Hematopoietic multipotent progenitor cell treated with erythropoietin and hydrocortisone succinate and interleukin-3 and kit ligand, for 4 days (in vitro differentiated cells): ENCODE measurements at regions not wholly inside any gene's neighbourhood (a gene's known extent, or its start where the extent isn't known, plus 50 kb on each side); places are given as distances from the start of the nearest gene placed in this dataset.

Source experiments
- DNase-seq: peaks from one replicate; pipeline ENCODE4 v3.0.0-alpha.2; 2015

DNA sequence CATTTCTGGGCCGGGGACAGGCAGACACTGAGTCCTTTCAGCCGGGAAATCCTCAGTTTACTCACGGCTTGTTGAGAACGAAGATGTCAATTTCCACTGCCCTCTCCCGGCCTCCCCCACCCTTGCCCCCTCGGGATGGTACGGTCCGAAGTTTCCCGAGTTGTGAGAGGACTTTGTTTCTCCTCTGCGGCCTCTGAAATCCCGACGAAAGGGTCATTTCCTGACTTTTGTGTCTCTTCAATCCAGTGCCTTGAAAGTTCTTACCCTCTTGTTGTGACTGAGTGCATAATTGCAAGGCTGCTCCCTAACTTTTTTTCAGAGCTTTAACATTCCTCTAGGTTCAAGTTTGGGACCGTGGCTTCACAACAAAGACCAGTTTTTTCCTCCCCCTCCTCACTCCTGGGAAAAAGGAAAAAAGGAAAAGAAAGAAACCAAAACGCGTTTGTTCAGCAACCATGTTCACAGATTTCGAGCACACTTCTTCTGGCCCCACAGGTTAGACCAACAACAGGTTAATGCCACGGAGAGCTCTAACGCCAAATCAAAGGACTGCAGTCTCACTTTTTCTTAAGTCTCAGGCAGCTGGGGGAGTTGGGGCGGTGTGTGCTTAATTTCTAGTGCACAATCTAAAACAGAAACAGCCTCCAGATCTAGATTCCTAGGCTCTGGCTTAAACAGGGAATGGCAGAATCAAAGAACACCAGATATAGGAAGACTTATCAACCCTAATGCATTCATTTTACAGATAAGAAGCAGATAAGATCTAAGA lies 138.9 kb downstream of the TMCO5A start:
- peak; percentile 12 for DNase-seq

DNA sequence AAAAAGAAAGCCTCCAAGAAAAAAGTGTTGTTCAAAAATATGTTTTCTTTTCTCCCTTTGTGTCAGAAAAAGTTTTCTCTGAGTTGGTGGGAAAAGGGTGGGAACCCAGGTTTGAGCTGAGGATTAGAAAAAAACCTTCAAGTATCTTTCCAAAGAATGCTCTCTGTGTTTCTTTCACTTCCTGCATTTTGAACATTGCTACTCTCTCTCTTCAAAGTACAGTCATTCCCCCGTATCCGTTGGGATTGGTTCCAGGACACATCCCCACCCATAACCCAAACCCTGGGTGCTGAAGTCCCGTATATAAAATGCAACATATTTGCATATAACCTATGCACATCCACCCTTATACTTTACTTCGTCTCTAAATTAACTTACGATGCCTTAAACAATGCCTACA lies 139.6 kb downstream of the TMCO5A start:
- no peak for DNase-seq

DNA sequence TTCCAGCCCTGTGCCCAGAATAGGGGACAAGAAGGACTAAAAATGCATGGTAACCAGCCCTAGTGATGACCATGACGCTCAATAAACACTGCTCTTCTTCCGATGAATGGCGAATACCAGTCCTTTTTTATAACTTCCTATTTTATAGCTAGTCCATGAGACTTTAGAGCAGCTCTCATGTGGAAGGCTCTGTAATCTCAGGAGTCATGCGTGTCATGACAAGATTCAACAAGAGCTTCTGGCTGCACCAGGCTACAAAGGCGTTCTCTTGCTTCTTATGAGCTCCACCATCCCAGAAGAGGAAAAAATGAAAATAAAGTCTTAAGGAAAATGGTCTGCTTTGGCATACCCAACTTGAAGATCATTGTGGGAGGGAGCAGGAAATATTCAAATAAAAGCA lies 141.0 kb downstream of the TMCO5A start:
- no peak for DNase-seq

DNA sequence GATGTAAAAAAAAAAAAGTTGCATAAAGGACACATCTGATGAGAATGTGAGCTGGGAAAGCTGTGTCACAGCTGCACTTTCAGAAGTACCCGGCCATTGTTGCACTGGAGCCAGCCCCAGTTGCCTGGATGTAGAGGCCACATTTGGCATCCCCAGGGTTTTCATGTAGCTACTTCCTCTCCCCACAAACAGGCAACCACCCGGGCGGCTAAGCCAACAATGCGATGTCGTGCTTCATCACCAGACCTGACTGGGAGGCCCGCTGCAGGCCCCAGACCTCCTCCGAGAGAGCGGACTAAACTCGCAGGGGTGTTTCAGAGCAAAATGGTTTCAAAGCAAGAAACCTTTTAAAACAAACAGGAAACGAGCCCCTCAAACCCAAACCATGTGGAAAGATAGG lies 142.3 kb downstream of the TMCO5A start:
- no peak for DNase-seq

DNA sequence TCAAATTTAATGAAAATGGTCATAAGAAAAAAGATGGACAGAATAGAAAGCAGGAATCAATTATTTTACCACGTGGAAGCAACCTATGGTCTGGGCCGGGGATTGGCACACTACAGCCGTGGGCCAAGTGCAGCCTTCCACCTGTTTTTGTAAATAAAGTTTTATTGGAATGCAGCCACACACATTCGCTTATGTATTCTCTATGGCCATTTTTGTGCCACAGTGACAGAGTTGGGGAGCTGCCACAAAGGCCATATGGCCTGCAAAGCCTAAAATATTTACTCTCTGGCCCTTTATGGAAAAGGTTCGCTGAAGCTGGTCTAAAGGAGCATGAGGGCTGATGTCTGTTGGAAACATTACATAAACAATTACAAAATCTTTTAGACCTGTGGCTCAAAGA lies 144.8 kb downstream of the TMCO5A start:
- DNase-seq = no peak

DNA sequence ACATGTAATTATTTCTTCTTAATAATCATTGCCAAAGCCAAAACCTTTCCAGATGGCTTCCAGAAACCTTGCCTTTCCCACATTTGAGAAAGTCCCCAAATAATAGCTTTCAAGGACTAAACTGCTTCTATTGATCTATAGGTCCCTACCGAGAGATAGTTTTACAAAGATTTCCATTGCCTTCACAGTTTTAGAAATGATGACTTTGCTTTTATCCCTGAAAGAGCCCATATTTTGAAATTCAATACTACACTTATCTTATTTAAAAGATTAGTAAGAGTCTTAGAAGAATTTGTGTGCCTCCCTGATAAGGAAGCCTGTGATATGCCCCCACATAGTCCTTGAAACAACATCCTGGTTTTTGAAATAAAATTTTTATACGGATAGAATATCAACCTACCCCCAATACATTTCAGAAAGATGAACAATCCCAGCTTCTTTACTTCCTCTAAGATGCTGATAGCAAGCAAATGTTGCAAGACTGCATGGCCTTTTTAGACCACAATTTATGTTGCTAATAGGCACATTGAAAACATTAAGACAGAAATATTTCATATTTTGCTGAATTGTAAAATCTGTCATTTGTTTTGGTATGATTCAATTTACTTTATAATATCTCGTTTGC lies 146.3 kb downstream of the TMCO5A start:
- peak; percentile 53 for DNase-seq

DNA sequence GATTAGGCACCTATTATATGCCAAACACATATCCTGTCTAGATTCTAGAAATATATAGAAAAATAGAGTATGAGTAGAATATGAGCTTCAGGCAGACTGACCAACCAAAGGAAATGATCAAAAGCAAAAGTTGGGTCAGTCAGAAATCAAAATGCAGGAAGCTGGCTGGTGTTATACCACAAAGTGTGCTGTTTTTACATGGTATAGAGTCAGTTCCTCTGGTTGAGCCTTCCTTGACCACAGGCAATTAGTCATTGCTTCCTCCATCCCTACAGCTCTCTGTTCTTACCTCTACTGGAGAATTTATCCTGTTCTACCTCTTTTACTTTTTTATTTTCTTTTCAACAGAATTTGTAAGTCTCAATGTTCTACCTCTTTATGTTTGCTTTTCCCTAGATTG lies 149.8 kb downstream of the TMCO5A start:
- peak; percentile 58 for DNase-seq

DNA sequence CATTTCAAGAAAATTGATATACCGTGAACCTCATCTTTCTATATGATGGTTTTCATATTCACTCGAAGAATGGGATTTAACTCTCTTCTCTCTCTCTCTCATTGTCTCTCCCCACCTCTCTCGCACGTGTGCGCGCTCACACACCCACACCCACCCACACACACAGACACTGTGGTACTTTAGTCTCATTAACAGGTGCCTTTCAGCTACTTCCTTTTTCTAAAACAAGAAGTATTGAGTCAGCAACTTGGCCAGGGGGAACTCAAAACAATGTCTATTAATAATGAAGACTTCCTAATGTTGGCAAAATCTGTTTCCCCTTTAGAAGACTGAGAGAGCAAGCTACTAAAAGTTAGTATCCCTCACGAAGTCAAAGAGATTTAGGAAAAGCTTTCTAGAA lies 150.7 kb downstream of the TMCO5A start:
- DNase-seq = peak; percentile 66

DNA sequence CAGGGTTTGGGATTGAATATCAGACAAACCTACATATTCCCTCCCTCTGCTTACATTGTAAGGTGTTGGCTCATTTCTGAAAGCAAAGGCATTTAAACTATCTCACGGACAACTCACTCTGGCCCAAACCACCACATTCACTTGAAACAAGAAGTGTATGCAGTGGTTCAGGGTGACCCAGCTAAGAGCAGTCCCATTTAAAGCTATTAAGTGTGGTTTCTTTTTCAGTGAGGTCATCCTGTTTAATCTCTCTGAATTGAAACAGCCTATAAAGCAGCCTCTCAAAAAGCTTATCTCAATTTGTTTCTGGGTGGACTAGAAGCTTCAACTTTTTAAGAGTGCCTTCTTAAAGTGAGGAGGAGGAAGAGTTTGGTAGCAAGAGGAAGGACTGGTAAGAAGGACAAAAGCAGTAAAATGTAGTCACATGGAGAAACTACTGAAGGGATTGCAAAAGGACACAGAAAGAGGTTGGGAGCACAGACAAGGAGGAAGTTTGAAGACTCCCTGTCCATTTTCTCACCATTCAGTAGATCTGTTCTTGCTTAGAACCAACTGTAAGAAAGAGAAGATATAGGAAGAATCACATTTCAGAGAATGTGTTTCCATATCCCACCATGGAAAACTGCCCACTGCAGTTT lies 151.6 kb downstream of the TMCO5A start:
- peak; percentile 64 for DNase-seq

DNA sequence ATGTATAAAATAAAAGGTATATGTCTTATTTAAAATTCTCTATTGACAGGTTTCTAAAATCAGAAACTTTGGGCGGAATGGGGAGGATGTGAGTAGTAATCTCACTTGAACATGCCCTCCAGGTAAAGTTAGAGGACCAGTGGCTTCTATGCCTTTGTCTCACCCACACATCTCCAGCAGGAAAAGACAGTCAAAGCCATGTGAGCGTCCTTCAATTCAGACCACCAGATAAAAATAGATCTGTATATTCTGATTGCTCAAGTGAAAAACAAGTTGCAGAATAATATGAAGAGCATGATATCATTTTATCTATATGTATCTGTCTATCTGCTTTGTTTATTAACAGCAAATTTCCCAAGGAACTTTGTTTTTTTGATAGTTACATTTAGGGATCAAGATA lies 152.2 kb downstream of the TMCO5A start:
- DNase-seq = no peak

DNA sequence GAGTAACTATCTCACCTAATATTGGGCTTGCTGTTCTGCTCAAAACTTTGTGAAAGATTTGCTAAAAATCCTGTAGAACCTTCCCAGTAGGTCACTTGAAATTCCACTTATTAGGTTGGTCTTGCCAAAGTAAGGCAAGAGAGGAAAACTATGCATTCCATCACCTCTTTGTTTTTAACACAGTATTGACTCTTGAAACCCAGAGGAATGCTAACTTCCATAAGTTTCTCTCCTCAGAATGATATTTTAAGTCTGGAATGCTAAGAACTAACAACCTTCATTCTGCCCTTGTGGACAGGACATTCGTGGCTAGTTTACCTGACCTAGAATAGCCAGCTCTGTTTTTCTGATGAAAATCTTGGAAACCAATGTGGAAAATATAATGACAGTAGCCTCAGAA lies 154.5 kb downstream of the TMCO5A start:
- DNase-seq = no peak

DNA sequence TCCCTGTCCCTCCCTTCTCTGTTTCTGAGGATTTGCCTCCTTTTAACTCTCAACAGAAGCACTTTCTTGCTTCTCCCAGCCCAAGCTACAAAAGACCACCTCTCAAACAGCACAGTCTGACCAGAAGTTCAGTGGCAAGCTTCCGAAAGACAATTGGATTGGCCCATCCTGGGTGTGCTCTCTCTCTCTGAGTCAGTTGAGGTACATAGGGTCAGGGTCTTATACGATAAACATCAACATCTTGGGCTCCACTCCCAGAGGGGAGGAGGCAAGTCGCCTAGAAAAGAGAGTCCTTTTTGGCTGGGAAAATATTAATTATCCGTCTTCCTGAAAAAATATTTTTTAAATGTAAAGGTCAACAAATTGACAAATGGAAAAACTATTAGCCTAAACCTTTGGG lies 155.8 kb downstream of the TMCO5A start:
- no peak for DNase-seq

DNA sequence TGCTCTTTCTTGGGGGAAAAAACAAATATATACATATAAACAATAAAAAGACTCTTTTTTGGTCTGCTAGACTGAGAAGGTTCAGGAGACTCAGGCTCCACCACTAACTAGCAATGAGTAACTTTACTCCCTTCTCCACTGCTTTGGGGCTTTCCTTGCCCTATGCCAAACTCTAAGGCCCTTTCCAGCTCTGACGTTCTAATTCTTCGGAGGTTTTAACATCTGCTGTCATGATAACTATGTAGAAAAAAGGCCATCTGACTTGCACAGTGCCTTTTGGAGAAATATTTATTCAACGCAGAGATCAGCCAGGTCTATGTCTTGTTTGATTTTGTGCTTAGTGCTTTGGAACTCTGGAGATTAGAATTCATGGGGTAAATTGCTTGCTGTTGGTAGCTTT lies 156.2 kb downstream of the TMCO5A start:
- no peak for DNase-seq

DNA sequence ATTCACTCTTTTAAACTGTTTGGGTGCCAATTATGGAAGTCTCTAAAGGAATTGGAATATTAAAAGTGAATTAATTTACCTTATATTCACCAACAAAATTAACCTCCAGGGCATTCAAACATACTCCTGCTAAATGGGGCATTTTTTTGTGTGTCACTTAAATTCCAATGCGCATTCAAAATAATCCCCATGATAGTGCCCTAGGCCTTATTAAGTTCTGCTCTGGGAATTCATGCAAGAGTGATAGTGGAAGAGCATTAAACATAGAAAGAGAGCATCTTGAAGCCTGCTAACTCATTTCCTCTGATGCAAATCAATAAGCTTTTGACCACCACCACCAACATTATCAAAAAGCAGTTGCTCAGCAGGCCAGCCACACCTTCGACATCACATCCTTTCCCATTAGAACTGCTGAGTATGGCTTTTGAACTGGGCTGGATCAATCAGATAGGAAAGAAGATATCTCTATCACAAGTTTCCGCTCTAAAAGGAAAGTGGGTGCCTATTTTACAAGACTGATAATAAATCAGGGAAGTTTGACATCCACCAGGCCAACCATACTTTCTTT lies 156.7 kb downstream of the TMCO5A start:
- DNase-seq = peak; percentile 66

DNA sequence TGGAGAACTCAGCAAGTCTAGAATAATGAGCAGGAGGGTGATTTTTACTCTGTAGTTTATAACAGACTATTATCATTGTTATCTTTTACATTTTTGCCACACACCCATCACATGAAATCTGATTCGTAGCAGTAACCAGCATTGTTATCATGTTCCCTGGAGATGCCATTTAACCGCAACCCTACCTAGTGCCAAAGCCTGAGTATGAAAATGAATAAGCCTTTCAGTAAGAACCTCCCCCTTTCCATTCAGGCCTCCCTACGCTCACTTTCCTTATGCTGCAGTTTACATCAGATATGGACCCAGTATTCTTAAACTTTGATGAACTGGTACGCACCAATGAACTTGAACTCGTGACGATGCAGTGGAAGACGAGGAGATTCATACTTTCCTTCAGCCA lies 158.7 kb upstream of the SPRED1 start:
- DNase-seq = peak; percentile 41

DNA sequence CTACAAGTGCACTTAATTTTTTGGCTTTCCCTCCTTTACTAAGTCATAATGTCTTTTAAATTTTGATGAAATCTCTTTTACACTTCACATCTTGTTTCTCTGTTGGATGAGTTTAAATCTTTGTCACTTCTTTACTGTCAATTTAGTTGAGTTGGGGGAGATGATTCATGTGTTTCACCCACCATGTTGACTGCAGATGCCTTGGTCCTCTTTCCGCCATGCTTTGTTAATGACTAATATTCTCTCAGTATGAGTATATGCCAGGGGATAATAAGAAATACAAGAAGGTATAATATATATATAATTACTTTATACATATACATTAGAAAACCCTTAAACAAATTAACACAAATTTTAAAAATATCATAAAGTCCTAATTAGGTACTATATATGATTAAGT lies 149.7 kb upstream of the SPRED1 start:
- DNase-seq = no peak

DNA sequence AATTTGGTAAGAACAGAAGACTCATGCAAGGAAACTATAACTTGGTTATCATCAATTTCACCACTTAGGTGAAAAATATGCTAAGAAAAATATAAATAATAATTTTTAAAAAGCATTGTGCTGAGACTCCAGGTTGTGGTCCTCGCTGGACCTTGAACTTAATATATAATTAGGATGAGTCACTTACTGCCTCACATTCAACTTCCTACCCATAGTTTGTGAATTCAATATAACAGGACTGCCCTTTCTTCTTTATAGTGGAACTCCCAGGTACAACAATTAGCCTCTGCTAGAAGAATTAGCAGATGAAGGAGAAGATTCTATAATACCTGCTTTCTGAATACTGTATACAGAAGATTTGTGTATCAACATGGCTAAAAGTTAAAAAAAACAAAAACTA lies 149.1 kb upstream of the SPRED1 start:
- no peak for DNase-seq

DNA sequence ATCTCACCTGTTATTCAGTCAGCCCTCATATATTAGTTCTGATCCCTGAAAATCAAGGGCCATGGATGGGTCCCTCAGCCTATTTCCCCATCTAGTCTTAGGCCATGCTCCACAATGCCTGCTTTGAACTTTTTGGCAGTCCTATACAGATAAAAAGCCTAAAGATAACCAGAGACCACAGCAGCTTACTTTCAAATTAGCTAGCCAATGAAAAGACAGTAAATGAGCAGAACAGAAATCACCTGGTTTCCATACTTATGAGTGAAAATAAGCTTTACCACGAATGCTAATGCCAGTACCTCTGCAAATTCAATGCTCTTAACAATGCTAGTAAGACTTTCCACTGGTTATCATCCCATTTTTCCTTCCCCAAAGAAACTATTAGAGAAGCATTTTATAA lies 141.6 kb upstream of the SPRED1 start:
- DNase-seq = no peak

DNA sequence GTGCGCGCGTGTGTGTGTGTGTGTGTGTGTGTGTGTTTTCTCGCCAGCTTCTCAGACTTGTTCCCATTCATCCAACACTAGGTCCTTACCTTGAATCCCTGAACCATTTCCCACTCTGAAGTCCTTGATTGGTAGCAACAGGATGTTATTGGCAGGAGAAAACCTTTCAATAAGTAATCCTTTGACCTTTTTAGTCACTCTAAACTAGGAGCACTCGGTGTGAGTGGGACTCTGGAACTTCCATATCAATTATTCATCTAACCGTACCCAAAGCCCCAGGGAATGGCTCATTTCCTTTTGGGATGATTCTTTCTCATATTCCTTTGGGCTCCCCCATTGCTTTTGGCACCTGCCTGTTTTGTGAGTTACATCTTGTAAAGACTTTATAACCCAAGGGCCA lies 140.2 kb upstream of the SPRED1 start:
- DNase-seq = no peak

DNA sequence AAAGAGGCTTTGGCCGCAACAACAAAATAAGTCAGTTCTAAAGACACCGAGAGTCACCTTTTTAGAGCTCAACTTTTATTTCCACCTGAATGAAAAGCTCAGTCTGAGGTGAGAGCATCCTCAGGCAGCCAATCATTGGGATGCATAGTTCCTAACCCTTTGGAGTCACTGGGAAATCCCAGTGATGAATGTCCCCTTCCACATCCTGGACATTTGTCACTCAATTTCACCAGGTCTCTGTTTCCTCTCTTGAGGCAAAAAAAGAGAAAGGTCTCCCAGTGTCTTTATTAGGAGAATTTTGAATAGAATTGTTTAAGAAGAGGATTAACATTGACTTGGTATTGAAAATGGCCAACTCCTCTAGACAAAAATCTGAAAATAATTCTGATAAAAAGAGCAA lies 137.5 kb upstream of the SPRED1 start:
- no peak for DNase-seq

DNA sequence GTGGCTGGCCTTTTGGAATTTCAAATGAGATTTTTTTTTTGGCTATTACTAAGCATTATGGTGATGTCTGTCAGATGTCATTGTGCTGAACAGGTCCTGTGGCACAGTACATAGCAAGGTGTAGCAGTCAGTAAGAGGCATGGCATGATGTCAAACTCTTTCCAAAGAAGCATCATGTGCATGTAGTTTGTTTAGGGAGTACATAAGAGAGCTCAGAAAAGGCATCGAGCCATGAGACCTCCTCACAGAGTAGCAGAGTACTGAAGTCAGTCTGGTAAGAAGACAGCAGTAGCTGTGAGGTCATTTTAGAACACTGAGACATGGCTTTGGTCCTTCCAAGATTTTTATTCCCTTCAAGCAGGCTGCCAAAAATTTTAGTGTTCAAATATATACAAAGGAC lies 134.9 kb upstream of the SPRED1 start:
- DNase-seq = no peak

DNA sequence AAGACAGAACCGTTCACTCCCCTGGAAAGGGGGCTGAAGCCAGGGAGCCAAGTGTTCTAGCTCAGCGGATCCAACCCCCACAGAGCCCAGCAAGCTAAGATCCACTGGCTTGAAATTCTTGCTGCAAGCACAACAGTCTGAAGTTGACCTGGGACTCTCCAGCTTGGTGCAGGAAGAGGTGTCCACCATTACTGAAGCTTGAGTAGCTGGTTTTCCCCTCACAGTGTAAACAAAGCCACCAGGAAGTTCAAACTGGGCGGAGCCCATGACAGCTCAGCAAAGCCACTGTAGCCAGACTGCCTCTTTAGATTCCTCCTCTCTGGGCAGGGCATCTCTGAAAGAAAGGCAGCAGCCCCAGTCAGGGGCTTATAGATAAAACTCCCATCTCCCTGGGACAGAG lies 132.8 kb upstream of the SPRED1 start:
- peak; percentile 33 for DNase-seq

DNA sequence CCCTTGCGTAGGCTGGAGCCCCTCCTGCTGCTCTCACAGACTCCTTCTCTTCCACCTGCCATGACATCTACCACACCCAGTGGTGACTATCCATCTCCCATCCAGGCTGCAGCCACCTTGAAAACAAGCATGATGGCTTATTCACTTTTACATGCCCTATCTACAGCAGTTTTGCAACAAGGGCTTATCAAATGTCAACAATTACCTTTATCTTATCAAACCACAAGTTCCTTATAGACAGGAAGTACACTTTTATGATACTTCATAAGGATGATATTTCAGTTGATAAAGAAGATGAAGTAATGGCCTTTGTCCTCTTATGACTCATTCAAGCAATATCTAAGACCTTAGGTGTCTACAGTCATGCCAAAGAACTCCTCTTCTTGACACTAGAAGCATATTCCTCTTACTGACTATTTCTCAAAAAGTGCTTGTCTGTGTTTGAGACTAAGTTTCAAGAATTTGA lies 125.3 kb upstream of the SPRED1 start:
- DNase-seq = peak; percentile 68

DNA sequence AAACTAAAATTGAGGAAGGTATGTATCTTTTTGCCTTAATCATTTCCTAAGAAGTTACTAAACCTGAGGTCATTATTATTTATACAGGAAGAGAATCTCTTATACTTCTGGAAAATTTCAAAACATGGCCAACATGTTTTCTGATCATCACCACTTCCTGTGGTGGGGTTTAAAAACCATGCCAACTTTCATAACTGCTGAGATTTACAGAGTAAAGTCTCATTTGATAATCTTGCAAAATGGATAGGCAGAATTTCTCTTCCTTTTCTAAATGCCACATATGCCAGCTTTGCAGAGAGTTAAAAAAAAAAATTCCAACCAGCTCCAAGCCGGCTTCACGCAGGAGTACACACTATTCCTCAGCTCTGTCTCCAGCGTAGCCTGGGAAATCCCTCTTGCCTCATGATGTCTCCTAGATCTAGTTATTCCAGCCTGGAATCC lies 124.3 kb upstream of the SPRED1 start:
- DNase-seq = peak; percentile 57
